ENCODE measurements at regions not wholly inside any gene's neighbourhood (a gene's known extent, or its start where the extent isn't known, plus 50 kb on each side); places are given as distances from the start of the nearest gene placed in this dataset.

DNA sequence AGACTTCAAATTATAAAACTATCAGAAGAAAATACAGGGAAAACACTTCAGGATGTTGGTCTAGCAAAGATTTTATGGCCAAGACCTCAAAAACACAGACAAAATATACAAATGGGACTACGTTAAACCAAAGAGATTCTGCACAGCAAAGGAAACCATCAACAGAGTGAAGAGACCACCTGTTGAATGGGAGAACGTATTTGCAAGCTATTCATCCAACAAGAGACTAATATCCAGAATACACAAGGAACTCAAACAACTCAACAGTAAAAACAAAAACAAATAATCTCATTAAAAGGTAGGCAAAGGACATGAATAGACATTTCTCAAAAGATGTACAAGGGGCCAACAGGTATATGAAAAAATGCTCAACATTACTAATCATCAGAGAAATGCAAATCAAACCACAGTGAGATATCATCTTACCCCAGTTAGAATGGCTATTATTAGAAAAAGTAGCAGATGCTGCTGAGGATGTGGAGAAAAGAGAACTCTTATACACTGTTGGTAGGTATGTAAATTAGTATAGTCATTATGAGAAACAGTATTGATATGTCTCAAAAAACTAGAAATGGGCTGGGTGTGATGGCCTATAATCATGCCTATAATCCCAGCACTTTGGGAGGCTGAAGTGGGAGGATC is 112.6 kb downstream of the LRIG2 start:
- H3K36me3 ChIP-seq (ENCODE audit: insufficient read depth, low read length), result no peaks in the 10 kb centered on the region
- no peak for DNase-seq (ENCODE audit: insufficient read length, low spot score, missing footprints)
- no peaks in the 10 kb centered on the region for H3K9me3 ChIP-seq (ENCODE audit: low read depth, low read length)
- TF ChIP-seq, protein P1, sequence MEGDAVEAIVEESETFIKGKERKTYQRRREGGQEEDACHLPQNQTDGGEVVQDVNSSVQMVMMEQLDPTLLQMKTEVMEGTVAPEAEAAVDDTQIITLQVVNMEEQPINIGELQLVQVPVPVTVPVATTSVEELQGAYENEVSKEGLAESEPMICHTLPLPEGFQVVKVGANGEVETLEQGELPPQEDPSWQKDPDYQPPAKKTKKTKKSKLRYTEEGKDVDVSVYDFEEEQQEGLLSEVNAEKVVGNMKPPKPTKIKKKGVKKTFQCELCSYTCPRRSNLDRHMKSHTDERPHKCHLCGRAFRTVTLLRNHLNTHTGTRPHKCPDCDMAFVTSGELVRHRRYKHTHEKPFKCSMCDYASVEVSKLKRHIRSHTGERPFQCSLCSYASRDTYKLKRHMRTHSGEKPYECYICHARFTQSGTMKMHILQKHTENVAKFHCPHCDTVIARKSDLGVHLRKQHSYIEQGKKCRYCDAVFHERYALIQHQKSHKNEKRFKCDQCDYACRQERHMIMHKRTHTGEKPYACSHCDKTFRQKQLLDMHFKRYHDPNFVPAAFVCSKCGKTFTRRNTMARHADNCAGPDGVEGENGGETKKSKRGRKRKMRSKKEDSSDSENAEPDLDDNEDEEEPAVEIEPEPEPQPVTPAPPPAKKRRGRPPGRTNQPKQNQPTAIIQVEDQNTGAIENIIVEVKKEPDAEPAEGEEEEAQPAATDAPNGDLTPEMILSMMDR (IDR thresholded peaks at IDR 0.05; ENCODE audit: extremely low read depth, low read depth, low read length), result no peak
- no peak overlapping the region for H2AFZ ChIP-seq (ENCODE audit: low read length)
- H4K20me1 ChIP-seq (ENCODE audit: insufficient read depth, low read length), result no peaks in the 10 kb centered on the region
- no peak overlapping the region for H3K4me2 ChIP-seq (ENCODE audit: insufficient read depth, low read length)
- H3K4me1 ChIP-seq (ENCODE audit: insufficient read depth, low read length), result no peaks in the 10 kb centered on the region
- H3K27ac ChIP-seq (ENCODE audit: low read depth, low read length), result no peak overlapping the region
- H3K27me3 ChIP-seq (ENCODE audit: insufficient read depth, low read length), result peaks cover 19% of the 10 kb centered on the region
- H3K4me3 ChIP-seq (ENCODE audit: insufficient read depth, low read length), result no peak overlapping the region
- no peaks in the 10 kb centered on the region for H3K79me2 ChIP-seq (ENCODE audit: insufficient read depth, low read length)

DNA sequence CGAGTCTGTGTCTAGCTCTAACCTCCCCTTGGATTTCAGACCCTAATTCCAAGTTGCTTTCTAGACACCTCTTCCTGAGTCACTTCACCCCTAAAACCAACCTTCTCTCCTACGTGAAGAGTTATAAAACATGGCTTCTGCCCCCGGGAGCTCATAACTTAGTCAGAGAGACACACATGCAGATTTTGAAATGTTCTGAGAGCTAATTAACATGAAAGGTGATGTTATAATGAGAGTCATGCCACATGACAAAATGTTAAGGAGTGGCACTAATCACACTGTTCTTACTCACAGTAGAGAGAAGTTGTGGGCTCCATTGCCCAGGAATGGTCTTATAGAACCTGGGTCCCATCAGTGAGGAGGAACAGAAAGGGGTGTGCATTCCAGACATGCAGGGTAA is 117.1 kb downstream of the LRIG2 start:
- Histone ChIP-seq H3K27ac (ENCODE audit: low read depth, low read length) (no peak overlapping the region), H3K4me1 (ENCODE audit: insufficient read depth, low read length) (no peaks in the 10 kb centered on the region), H3K4me2 (ENCODE audit: insufficient read depth, low read length) (no peak overlapping the region), H3K4me3 (ENCODE audit: insufficient read depth, low read length) (no peak overlapping the region), H3K79me2 (ENCODE audit: insufficient read depth, low read length) (no peaks in the 10 kb centered on the region), H3K36me3 (ENCODE audit: insufficient read depth, low read length) (no peaks in the 10 kb centered on the region), H3K27me3 (ENCODE audit: insufficient read depth, low read length) (peaks cover 11% of the 10 kb centered on the region), H2AFZ (ENCODE audit: low read length) (no peak overlapping the region), H3K9me3 (ENCODE audit: low read depth, low read length) (no peaks in the 10 kb centered on the region), H4K20me1 (ENCODE audit: insufficient read depth, low read length) (no peaks in the 10 kb centered on the region)
- TF ChIP-seq, protein P1 (IDR thresholded peaks at IDR 0.05; ENCODE audit: extremely low read depth, low read depth, low read length), result no peak
- no peak for DNase-seq (ENCODE audit: insufficient read length, low spot score, missing footprints)

DNA sequence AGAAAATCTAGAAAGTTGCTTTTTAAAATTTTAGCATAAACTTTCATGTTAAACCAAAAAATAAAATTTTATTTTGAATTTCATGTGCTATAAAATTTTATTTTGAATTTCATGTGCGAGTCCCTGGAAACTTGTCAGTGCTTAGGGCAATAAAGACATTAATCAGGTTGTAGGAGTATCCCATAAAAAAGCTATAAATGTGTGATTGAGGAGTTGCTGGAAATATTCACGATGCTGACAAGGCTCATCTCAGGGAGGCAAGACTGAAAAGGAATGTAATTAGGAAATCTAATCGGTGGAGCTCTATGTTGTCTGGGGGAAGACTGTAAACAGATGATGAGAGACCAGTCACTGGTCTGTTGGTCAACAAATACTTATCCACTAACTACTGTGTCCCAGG is 117.9 kb downstream of the LRIG2 start:
- H3K9me3 ChIP-seq (ENCODE audit: low read depth, low read length), result no peaks in the 10 kb centered on the region
- H2AFZ ChIP-seq (ENCODE audit: low read length), result no peak overlapping the region
- H4K20me1 ChIP-seq (ENCODE audit: insufficient read depth, low read length), result no peaks in the 10 kb centered on the region
- no peak overlapping the region for H3K4me3 ChIP-seq (ENCODE audit: insufficient read depth, low read length)
- H3K27me3 ChIP-seq (ENCODE audit: insufficient read depth, low read length), result peaks cover 11% of the 10 kb centered on the region
- no peak overlapping the region for H3K4me2 ChIP-seq (ENCODE audit: insufficient read depth, low read length)
- TF ChIP-seq, protein P1 (IDR thresholded peaks at IDR 0.05; ENCODE audit: extremely low read depth, low read depth, low read length), result no peak
- no peaks in the 10 kb centered on the region for H3K79me2 ChIP-seq (ENCODE audit: insufficient read depth, low read length)
- H3K27ac ChIP-seq (ENCODE audit: low read depth, low read length), result no peak overlapping the region
- no peak for DNase-seq (ENCODE audit: insufficient read length, low spot score, missing footprints)
- H3K36me3 ChIP-seq (ENCODE audit: insufficient read depth, low read length), result no peaks in the 10 kb centered on the region
- H3K4me1 ChIP-seq (ENCODE audit: insufficient read depth, low read length), result no peaks in the 10 kb centered on the region

DNA sequence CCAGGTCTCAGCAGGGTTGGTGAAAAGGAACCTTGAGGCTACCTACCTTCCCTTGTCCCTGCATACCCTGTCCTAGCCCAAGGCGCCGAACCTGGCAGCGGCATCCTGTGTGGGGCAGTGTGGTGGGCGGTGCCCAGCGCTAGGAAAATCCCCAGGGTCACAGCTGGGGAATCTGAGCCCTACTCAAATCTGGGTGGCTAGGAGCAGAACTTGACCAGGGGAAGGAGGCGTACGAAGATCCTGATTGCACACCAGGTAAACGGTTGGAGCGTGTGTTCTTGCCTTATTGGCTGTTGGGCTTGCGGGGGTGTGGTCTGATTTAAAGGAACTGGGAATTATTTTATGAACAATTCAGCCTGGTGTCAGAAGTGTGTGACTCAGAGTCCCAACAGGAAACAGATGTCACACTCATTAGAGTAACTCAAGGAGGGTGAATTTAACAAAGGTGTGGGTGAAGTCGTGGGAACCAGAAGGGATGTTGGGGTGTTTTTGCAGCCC is 118.6 kb downstream of the LRIG2 start:
- no peak for DNase-seq (ENCODE audit: insufficient read length, low spot score, missing footprints)
- H4K20me1 ChIP-seq (ENCODE audit: insufficient read depth, low read length), result no peaks in the 10 kb centered on the region
- H3K9me3 ChIP-seq (ENCODE audit: low read depth, low read length), result no peaks in the 10 kb centered on the region
- peaks cover 11% of the 10 kb centered on the region for H3K27me3 ChIP-seq (ENCODE audit: insufficient read depth, low read length)
- H2AFZ ChIP-seq (ENCODE audit: low read length), result no peak overlapping the region
- H3K4me1 ChIP-seq (ENCODE audit: insufficient read depth, low read length), result no peaks in the 10 kb centered on the region
- no peak overlapping the region for H3K4me2 ChIP-seq (ENCODE audit: insufficient read depth, low read length)
- H3K27ac ChIP-seq (ENCODE audit: low read depth, low read length), result no peak overlapping the region
- no peaks in the 10 kb centered on the region for H3K79me2 ChIP-seq (ENCODE audit: insufficient read depth, low read length)
- TF ChIP-seq, protein P1 (IDR thresholded peaks at IDR 0.05; ENCODE audit: extremely low read depth, low read depth, low read length), result no peak
- H3K36me3 ChIP-seq (ENCODE audit: insufficient read depth, low read length), result no peaks in the 10 kb centered on the region
- no peak overlapping the region for H3K4me3 ChIP-seq (ENCODE audit: insufficient read depth, low read length)

Data from osteoblast (primary cell).